AML-193 (cell line): ENCODE measurements at regions not wholly inside any gene's neighbourhood (a gene's known extent, or its start where the extent isn't known, plus 50 kb on each side); places are given as distances from the start of the nearest gene placed in this dataset.
"Not testable (repeated sequence)": the region's sequence is repeated elsewhere in the genome, so short reads cannot be mapped to it uniquely, and the experiment has no call there.

Experiments used
- DNase-seq, 2 experiments: peaks; one replicate each; lab custom pipeline; 2025; lab: John Stamatoyannopoulos, UW

GRCh38 chr11:34754171-34754823, 133.4 kb downstream of the EHF start:
- no peak for DNase-seq

GRCh38 chr11:34750692-34751405, 130.0 kb downstream of the EHF start:
- DNase-seq: no peak

DNA sequence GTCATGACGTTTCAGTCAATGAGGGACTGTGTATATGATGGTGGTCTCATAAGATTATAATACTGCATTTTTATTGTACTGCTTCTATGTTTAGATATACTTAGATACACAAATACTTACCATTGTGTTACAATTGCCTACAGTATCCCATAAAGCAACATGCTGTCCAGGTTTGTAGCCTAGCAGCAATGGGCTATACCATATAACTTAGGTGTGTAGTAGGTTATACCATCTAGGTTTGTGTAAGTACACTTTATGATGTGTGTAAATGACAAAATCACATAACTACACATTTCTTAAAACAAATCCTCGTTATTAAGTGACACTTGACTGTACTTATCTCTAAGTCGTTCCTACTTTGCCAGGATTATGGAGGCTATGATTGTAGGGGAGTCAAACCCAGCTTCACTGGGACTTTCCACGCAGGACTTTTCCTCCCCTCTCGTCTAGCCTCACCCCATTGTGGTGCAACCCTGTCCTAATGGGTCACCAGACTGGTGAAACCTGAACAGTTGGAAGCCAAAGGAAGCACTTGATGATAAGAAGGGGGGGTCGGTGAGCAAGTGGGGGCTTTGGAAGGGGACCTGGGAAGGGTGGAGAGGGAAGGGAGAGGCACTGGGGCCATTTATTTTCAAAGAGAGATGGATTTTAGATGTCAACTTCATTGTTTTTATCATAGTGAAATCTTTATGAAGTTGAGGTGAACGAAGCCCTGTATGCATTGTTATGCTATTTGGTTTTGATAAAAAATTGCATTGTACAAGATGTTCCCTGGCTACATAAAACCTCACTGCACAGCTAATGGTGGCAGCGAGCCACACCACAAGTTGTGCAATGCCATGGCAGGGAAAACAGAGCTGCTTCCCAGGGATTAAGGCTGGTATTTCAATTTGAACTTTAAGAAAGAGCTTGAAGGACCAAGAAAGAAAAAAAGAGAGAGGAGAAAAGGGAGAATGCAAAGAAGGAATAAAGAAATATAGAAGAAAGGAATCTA, 129.1 kb downstream of the EHF start:
- DNase-seq: peak in 1 of 2 experiments; percentile 15

- no peak for DNase-seq
Observed at GRCh38 chr11:34748036-34748435, 127.1 kb downstream of the EHF start.

- DNase-seq: no peak
Observed at GRCh38 chr11:34747251-34747650, 126.4 kb downstream of the EHF start.

DNA sequence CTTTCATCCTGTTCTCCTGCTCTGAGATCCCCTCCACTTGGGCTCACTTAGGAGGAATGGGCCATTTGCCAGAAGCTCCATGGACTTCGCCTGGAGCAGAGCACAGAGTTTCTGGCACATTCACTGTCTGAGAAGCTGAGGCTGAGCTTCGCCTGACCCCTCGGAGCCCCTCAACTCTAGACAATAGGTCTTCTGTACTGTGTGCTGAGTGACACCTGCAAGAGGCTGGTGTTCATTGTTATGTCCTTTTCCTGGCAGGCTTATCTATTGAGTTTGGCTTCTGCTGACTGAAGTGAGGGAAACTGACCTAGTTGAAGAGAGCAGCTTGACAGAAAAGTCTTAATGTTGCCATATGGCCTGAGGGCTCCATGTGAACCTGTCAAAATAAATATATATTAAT, 124.3 kb downstream of the EHF start:
- DNase-seq: no peak

DNA sequence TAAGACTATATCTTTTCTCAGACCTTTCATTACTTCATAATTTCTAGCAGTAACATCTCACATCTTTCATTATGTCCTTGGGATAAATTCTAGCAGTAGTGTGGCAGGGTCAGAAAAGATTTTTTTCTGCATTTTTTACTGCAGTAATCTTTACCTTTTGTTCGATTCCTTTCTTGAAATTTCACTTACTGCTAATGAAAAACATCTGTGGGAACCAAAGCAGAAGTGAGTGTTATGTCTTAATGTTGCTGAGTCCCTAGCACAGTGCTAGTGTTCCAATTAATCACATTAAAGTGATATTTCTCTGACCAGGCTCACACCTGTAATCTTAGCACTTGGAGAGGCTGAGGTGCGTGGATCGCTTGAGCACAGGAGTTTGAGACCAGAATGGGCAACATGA, 123.6 kb downstream of the EHF start:
- DNase-seq: no peak

GRCh38 chr11:34738237-34738636, 117.3 kb downstream of the EHF start:
- DNase-seq: no peak

DNA sequence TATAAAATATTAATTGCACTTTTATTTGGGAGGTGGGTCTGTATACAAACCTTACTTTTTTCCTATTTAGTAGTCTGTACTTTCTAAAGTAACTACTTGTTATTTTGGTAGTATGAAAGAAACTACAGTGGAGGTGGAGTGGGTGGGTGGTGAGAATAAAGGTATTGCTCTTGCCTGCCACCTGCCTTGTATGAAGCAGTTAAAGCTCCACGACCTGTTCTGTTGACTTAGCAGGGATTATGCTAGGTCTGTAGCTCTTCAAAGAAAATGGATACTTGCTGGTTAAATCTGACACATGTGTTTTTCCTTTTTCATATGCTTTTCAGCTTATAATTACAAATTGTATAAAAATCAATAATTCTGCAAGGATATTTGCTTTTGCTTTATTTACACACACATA, 111.9 kb downstream of the EHF start:
- DNase-seq: no peak

DNA sequence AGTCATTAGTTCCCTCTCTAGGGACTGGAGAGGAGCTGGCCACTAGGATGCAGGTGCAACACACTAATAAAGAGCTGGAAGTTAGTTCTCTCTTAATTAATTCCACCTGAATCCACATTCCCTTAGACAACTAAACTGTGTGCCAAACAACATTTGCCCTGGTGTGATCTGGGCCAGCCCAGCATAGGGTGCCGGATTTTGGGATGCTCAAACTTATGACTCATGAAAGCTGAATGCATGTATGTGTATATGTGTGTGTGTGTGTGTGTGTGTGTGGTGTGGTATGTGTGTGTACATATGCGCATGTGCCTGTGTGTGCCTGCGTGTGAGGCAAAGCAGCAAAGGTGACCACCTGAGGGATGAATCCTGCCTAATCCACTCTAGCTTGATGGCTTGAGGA, 110.7 kb downstream of the EHF start:
- DNase-seq: no peak

- no peak for DNase-seq
Observed at GRCh38 chr11:34730544-34731295, 109.8 kb downstream of the EHF start.

- no peak for DNase-seq
Observed at GRCh38 chr11:34728609-34729008, 107.7 kb downstream of the EHF start.

DNA sequence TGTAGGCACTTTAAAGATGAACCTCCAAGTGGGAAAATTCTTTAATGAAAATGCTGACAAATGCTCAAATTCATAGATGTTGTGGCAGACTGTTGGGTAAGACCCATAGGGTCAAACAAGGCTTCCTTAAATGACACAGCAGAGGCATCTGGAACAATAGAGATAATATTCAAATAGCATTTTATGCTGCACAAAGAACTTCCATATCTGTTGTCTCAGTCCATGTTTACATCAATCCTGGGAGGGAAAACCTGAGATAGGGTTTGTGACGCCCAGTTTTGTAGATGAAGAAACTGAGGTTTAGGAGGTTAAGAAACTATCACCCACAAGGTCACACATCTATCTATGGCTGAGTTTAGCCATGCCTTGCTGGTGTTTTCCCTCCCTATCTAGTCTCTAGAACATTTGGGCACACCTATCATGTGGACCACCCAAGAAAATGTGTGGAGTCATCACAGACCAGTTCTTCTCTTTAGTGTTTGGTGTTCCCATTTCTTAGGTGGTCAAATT, 106.4 kb downstream of the EHF start:
- no peak for DNase-seq

GRCh38 chr11:34724973-34725372, 104.1 kb downstream of the EHF start:
- no peak for DNase-seq

- DNase-seq: no peak
Observed at GRCh38 chr11:34721646-34722045, 100.8 kb downstream of the EHF start.

- DNase-seq: no peak
Observed at GRCh38 chr11:34719303-34719848, 98.5 kb downstream of the EHF start.

- DNase-seq: not testable (repeated sequence)
Observed at GRCh38 chr11:34713631-34714030, 92.7 kb downstream of the EHF start.
